Lower leg skin (tissue), 4 donors: ENCODE measurements at regions not wholly inside any gene's neighbourhood (a gene's known extent, or its start where the extent isn't known, plus 50 kb on each side); places are given as distances from the start of the nearest gene placed in this dataset.

Source experiments
- DNase-seq, 2 donors: peaks; one replicate each; pipeline ENCODE4 v3.0.0-alpha.2; 2019; ENCODE audit warnings: low spot score in 2 of 2
- H3K4me3 ChIP-seq: fragments of 200-600 bp; sonication (generic); 2 replicates; pipeline ENCODE4 v1.5.1; 2017; ENCODE audit warnings: mild to moderate bottlenecking, low read depth; ENCODE audit not compliant: poor library complexity, severe bottlenecking
- CTCF ChIP-seq, 3 donors: fragments of 450-650 bp; IDR thresholded peaks; one replicate each; pipeline ENCODE4 v1.5.1; 2016; ENCODE audit warnings: antibody characterized with exemption in 3 of 3, mild to moderate bottlenecking in 3 of 3, moderate library complexity in 2 of 3
- POLR2A ChIP-seq, 2 donors: fragments of 450-650 bp; IDR thresholded peaks; one replicate each; pipeline ENCODE4 v1.6.1; 2016 to 2017; ENCODE audit warnings: antibody characterized with exemption in 2 of 2, mild to moderate bottlenecking in 1 of 2, moderate library complexity in 1 of 2
- WGBS, 2 donors: methylation state at CpG; one replicate each; pipeline ENCODE4 v1.1.5; 2018; 5-methylcytosine and 5-hydroxymethylcytosine counted together
- intact Hi-C: fragments of 100-400 bp; cut with DNase I; formaldehyde crosslinking; loops from one replicate; pipeline ENCODE4 v1.15.0; 2023; ENCODE audit warnings: low total_unique reads

DNA sequence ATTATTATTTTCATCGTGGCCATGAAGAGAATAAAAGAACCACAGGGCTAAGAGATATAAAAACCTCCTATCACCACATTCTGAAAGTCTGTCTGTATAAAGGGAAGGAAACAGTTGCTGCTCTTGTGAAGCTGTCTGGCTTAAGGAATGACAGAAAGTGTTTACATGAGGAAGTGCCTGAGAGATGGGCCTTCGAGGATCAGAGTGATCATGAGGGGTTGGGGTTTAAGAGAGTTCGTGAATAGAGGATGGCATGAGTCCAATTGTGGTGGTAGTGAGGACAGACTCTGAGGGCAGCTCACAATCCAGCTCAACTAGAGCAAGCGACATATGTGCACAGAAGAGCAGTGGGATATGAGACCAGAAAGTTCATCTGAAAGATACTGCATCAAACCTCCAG lies 65.8 kb upstream of the PIEZO2 start:
- H3K4me3 ChIP-seq = no peak overlapping the region
- DNase-seq = no peak
- no peak for TF ChIP-seq POLR2A (IDR thresholded peaks at IDR 0.05)
- no peak for TF ChIP-seq CTCF (IDR thresholded peaks at IDR 0.05)
- WGBS, 2 donors = 41 to 45% methylated on average over 4 of the region's 4 CpGs
- intact Hi-C loops = no loop called here

- 79 to 85% methylated on average over 3 of the region's 3 CpGs for WGBS, 2 donors
Measured at GRCh38 chr18:11204020-11204419, 54.7 kb upstream of the PIEZO2 start.

GRCh38 chr18:11199477-11199876 lies 50.1 kb upstream of the PIEZO2 start:
- intact Hi-C loops = no loop called here
- WGBS, 2 donors = 62 to 68% methylated on average over 3 of the region's 3 CpGs
- no peak for DNase-seq
- no peak overlapping the region for H3K4me3 ChIP-seq
- TF ChIP-seq POLR2A (IDR thresholded peaks at IDR 0.05) (no peak), CTCF (IDR thresholded peaks at IDR 0.05) (no peak)

More at GRCh38 chr18:11204020-11204419, 54.7 kb upstream of the PIEZO2 start:
- TF ChIP-seq CTCF (IDR thresholded peaks at IDR 0.05) (no peak), POLR2A (IDR thresholded peaks at IDR 0.05) (no peak)
- DNase-seq = no peak
- no peak overlapping the region for H3K4me3 ChIP-seq
- intact Hi-C loops = no loop called here
